HG03521 (cell line): ENCODE measurements at regions not wholly inside any gene's neighbourhood (a gene's known extent, or its start where the extent isn't known, plus 50 kb on each side); places are given as distances from the start of the nearest gene placed in this dataset.
"Not testable (repeated sequence)": the region's sequence is repeated elsewhere in the genome, so short reads cannot be mapped to it uniquely, and the experiment has no call there.

ENCODE experiments used
- ATAC-seq: cut with Tn5 transposase; IDR thresholded peaks from one replicate; pipeline ENCODE4 v1.9.1; 2021; ENCODE audit warnings: mild to moderate bottlenecking, moderate library complexity; ENCODE audit not compliant: unreplicated experiment

GRCh38 chr2:193843675-193844074 lies 1648.9 kb upstream of the TMEFF2 start:
- ATAC-seq = no peak

- ATAC-seq = no peak
These were observed 1646.8 kb upstream of the TMEFF2 start for GRCh38 chr2:193841384-193842150.

- no peak for ATAC-seq
These were observed 1642.5 kb upstream of the TMEFF2 start for GRCh38 chr2:193837111-193837738.

DNA sequence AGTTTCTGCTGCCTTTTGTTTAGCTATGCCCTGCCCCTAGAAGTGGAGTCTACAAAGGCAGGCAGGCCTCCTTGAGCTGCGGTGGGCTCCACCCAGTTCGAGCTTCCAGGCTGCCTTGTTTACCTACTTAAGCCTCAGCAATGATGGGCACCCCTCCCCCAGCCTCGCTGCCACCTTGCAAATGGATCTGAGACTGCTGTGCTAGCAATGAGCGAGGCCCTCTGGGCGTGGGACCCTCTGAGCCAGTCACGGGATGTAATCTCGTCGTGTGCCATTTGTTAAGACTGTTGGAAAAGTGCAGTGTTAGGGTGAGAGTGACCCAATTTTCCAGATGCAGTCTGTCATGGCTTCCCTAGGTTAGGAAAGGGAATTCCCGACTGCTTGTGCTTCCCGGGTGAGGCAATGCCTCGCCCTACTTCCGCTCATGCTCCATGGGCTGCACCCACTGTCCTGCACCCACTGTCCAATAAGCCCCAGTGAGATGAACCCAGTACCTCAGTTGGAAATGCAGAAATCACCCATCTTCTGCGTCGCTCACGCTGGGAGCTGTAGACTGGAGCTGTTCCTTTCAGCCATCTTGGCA lies 1641.8 kb upstream of the TMEFF2 start:
- ATAC-seq = not testable (repeated sequence)

DNA sequence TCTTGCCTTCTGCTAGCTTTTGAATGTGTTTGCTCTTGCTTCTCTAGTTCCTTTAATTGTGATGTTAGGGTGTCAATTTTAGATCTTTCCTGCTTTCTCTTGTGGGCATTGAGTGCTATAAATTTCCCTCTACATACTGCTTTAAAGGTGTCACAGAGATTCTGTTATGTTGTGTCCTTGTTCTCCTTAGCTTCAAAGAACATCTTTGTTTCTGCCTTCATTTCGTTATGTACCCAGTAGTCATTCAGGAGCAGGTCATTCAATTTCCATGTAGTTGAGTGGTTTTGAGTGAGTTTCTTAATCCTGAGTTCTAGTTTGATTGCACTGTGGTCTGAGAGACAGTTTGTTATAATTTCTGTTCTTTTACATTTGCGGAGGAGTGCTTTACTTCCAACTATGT lies 1639.2 kb upstream of the TMEFF2 start:
- ATAC-seq = not testable (repeated sequence)

- no peak for ATAC-seq
These were observed 1629.7 kb upstream of the TMEFF2 start for GRCh38 chr2:193824474-193824873.

GRCh38 chr2:193818801-193819499 lies 1624.2 kb upstream of the TMEFF2 start:
- no peak for ATAC-seq

GRCh38 chr2:193816008-193816407 lies 1621.3 kb upstream of the TMEFF2 start:
- ATAC-seq = no peak

DNA sequence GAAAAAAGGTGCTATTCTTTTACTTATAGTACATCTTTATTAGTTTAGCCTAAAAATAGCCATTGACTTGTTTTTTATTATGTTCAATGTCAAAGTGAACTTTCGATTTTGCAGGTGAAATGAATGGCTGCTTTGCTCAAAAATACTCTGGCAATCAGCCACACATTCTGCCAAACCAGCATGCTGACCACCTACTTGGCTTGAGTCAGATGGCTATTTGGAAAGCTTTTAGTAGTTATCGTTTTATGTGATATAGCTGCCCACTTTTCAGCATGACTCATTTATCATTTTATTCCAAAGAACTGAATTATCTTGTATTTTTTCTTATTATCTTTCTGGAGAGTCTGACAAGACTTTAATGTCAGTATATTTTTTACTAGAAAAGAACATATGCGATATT lies 1615.8 kb upstream of the TMEFF2 start:
- no peak for ATAC-seq

- no peak for ATAC-seq
These were observed 1614.1 kb upstream of the TMEFF2 start for GRCh38 chr2:193808877-193809276.

GRCh38 chr2:193806088-193806774 lies 1611.5 kb upstream of the TMEFF2 start:
- no peak for ATAC-seq

GRCh38 chr2:193796847-193797246 lies 1602.1 kb upstream of the TMEFF2 start:
- ATAC-seq = no peak

DNA sequence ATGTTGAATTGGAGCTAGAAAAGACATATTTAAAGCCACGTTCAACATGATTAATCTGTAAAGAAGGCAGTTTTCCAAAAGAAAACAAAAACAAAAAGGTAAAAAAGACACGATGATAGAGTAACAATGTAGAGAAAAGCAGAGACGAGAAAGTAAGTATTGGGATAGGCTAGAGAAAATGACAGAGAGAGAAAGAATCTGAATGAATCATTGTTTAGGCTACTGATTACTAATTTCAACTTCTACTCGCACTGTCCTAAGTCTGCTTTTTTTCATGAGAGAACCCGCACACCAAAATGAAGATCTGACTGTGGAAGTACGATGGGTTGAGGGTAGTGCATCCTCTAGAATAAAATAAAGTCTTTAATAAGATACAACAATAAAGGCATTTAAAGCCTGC lies 1599.2 kb upstream of the TMEFF2 start:
- ATAC-seq = no peak

- no peak for ATAC-seq
These were observed 1588.9 kb upstream of the TMEFF2 start for GRCh38 chr2:193783681-193784080.

DNA sequence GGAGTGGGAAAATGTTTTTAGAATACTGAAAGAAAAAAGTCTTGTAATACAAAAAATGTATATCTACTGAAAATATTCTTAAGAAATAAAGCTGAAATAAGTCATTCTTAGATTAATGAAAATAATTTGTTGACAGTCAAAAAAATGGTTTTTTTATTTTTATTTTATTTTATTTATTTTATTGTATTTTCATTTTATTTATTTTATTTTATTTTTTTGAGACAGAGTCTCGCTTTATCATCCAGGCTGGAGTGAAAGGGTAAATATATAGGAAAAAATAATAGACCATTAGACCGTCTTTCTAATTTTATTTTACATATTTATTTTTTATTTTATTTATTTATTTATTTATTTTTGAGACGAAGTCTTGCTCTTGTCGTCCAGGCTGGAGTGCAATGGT lies 1583.6 kb upstream of the TMEFF2 start:
- no peak for ATAC-seq

GRCh38 chr2:193776988-193777387 lies 1582.3 kb upstream of the TMEFF2 start:
- ATAC-seq = no peak

GRCh38 chr2:193774166-193774565 lies 1579.4 kb upstream of the TMEFF2 start:
- no peak for ATAC-seq

DNA sequence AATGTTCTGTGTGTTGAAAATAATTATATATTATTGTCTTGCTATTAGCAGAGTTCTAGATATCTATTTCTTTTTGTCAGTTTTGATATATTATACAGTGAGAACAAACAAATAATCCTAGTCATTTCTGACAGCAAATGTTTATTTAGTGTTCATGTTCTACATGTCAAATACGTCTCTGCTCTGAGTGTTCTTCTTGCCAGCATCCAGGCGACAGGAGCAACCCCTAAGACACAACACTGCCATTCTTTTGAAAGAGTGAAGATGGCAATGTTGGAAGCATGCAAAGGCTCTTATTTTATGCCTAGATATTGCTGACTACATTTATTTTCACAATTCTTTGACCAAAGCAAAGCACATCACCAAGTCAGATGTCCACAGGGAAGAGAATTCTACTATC lies 1556.6 kb upstream of the TMEFF2 start:
- ATAC-seq = no peak

DNA sequence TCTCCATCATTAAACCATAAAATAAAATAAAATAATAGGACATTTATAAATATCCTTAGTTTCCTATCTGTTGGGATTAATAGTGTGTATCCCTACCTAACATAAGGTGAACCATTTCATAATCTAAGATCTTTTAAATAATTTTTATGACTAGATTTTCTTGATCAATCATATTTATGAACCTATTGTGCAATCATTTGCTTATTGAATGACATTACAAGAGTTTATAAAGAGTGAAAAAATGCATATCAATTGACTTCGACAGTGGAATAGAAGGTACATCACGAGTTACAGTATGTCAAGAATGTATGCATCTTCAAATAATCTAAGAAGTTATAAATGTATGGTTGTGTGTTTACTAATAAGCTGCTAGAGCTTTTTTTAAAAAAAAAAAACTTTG lies 1554.8 kb upstream of the TMEFF2 start:
- no peak for ATAC-seq

- no peak for ATAC-seq
These were observed 1548.4 kb upstream of the TMEFF2 start for GRCh38 chr2:193743089-193743488.

DNA sequence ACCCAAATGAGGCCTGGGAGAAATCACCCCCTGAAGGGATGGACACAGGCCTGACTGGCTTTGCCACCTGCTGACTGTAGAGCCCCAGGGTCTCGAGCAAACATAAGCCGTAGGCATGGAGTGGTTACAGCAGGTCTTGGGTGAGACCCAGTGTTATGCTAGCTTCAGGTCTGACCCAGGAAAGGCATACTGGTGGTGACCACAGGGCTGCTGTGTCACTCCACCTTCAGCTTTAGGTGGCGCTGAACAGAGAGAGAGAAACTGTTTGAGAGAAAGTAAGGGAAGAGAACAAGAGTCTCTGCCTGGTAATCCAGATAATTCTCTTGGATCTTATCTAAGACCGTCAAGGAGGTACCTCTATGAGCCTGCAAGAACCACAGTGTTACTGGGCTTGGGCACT lies 1544.2 kb upstream of the TMEFF2 start:
- ATAC-seq = no peak
